K562 (cell line): ENCODE measurements at regions not wholly inside any gene's neighbourhood (a gene's known extent, or its start where the extent isn't known, plus 50 kb on each side); places are given as distances from the start of the nearest gene placed in this dataset.

ENCODE experiments used
- ATAC-seq: fragments of 200-7000 bp; cut with Tn5 transposase; 3 replicates; pipeline ENCODE4 v1.9.1; 2020; ENCODE audit warnings: moderate library complexity
- BruUV-seq: library from RNA; stranded (reverse); fragments of 400-500 nt; replicated peaks from 2 replicates; lab custom pipeline; 2021; lab: Mats Ljungman, UMichigan
- CTCF ChIA-PET: fragments of 300-600 bp; formaldehyde crosslinking; extraction: SDS; loops from one replicate; lab custom pipeline; 2021; ENCODE audit warnings: low intra/inter-chr PET ratio; lab: Yijun Ruan, JAX
- POLR2A ChIA-PET: fragments of 300-600, 350-650 bp; sonication (Branson Sonifier 250); formaldehyde crosslinking; extraction: SDS; loops from one replicate; lab custom pipeline; 2021; ENCODE audit warnings: antibody characterized with exemption, inconsistent platforms; lab: Yijun Ruan, JAX
- DNase-seq, 4 experiments: peaks; one replicate each; pipeline versions ENCODE4 v3.0.0 to v3.0.0-alpha.2; 2011 to 2018; ENCODE audit warnings: low spot score in 3 of 4, mixed read lengths in 3 of 4; ENCODE audit errors: extremely low read depth in 1 of 4
- FAIRE-seq: peaks from 2 replicates; lab custom pipeline; 2011; peaks lifted over from hg19 to GRCh38; lab: Jason Lieb, UNC
- H2AFZ ChIP-seq: 2 replicates; pipeline ENCODE4 v1.6.0; 2011; ENCODE audit warnings: low read depth, low read length, control low read depth, inconsistent platforms
- H3K27ac ChIP-seq: fragments of 200-600 bp; 3 replicates; pipeline ENCODE4 v1.8.0; 2011; ENCODE audit warnings: low read depth, mild to moderate bottlenecking, control low read depth, inconsistent platforms, low read length, moderate library complexity, mixed read lengths; ENCODE audit errors: extremely low read depth
- H3K27me3 ChIP-seq, 2 experiments: fragments of 300-600 bp in 1 of 2; 2 replicates in 1 of 2; 3 replicates in 1 of 2; pipeline versions ENCODE4 v1.6.0 to v1.8.0; 2011; ENCODE audit warnings: inconsistent platforms in 2 of 2, low read length in 2 of 2, mild to moderate bottlenecking in 1 of 2, mixed read lengths in 1 of 2, moderate library complexity in 1 of 2; ENCODE audit not compliant: control insufficient read depth in 2 of 2, insufficient read depth in 2 of 2
- H3K36me3 ChIP-seq: fragments of 300-600 bp; 3 replicates; pipeline ENCODE4 v1.8.0; 2011; ENCODE audit warnings: mild to moderate bottlenecking, low read length, inconsistent platforms; ENCODE audit not compliant: control insufficient read depth, insufficient read depth
- H3K4me1 ChIP-seq, 2 experiments: fragments of 200-600 bp in 1 of 2; replicated peaks in 1 of 2; 2 replicates in 1 of 2; 3 replicates in 1 of 2; pipeline versions ENCODE4 v1.5.1 to v1.8.0; 2011; ENCODE audit warnings: inconsistent platforms in 2 of 2, low read length in 2 of 2, mild to moderate bottlenecking in 1 of 2, mixed read lengths in 1 of 2, moderate library complexity in 1 of 2; ENCODE audit not compliant: control insufficient read depth in 2 of 2, insufficient read depth in 2 of 2
- H3K4me2 ChIP-seq: 2 replicates; pipeline ENCODE4 v1.6.1; 2011; ENCODE audit warnings: low read length, control low read depth, inconsistent platforms, mixed read lengths; ENCODE audit not compliant: insufficient read depth
- H3K4me3 ChIP-seq: fragments of 200-600 bp; sonication (generic), shearing (Covaris generic); 2 replicates; pipeline ENCODE4 v1.5.1; 2016; ENCODE audit warnings: control low read depth, inconsistent platforms
- H3K79me2 ChIP-seq: fragments of 200-600 bp; 3 replicates; pipeline ENCODE4 v1.8.0; 2011; ENCODE audit warnings: low read length, inconsistent platforms; ENCODE audit not compliant: control insufficient read depth, insufficient read depth
- H3K9ac ChIP-seq, 2 experiments: 2 replicates each; pipeline versions ENCODE4 v1.6.0 to v1.6.1; 2011; ENCODE audit warnings: low read depth in 2 of 2, low read length in 2 of 2, control low read depth in 1 of 2, inconsistent platforms in 1 of 2, mild to moderate bottlenecking in 1 of 2, mixed read lengths in 1 of 2; ENCODE audit not compliant: insufficient read depth in 1 of 2
- H3K9me1 ChIP-seq: one replicate; pipeline ENCODE4 v1.6.0; 2011; ENCODE audit warnings: inconsistent platforms, mild to moderate bottlenecking, low read length, moderate library complexity; ENCODE audit not compliant: control insufficient read depth, insufficient read depth
- H3K9me3 ChIP-seq: replicated peaks from 2 replicates; pipeline ENCODE4 v1.5.1; 2011; ENCODE audit warnings: low read depth, low read length, inconsistent platforms; ENCODE audit not compliant: control insufficient read depth, insufficient read depth
- H4K20me1 ChIP-seq: replicated peaks from 2 replicates; pipeline ENCODE4 v1.6.1; 2011; ENCODE audit warnings: low read length, inconsistent platforms, mixed read lengths; ENCODE audit not compliant: control insufficient read depth, insufficient read depth
- GTF2E2 ChIP-seq: fragments of 200-800 bp; sonication (Bioruptor generic); IDR thresholded peaks from 2 replicates; pipeline ENCODE4 v1.6.1; 2016; ENCODE audit warnings: missing genetic modification characterization, missing compliant biosample characterization
- NR2F6 ChIP-seq: fragments of 450-650 bp; formaldehyde crosslinking; IDR thresholded peaks from 2 replicates; pipeline ENCODE4 v1.4.0; 2020; ENCODE audit warnings: mild to moderate bottlenecking
- POLR3A ChIP-seq: IDR thresholded peaks from 2 replicates; pipeline ENCODE4 v1.6.1; 2011; ENCODE audit warnings: borderline replicate concordance, mild to moderate bottlenecking, moderate library complexity; ENCODE audit not compliant: insufficient read length, insufficient read depth; ENCODE audit errors: extremely low read depth
- PURB ChIP-seq: sonication (generic); formaldehyde crosslinking; IDR thresholded peaks from 2 replicates; pipeline ENCODE4 v1.9.0; 2021; ENCODE audit warnings: low read depth, mild to moderate bottlenecking, missing genetic modification reagents
- ZFPM2 ChIP-seq: fragments of 250-450 bp; sonication (Bioruptor Pico); IDR thresholded peaks from 2 replicates; pipeline ENCODE4 v1.5.1; 2022; ENCODE audit warnings: mild to moderate bottlenecking
- ZHX1 ChIP-seq: fragments of 150-350 bp; conservative IDR thresholded peaks from 2 replicates; pipeline ENCODE4 v1.6.1; 2014; ENCODE audit warnings: low read length
- ZNF3 ChIP-seq: fragments of 250-450 bp; sonication (Bioruptor Pico); IDR thresholded peaks from 2 replicates; pipeline ENCODE4 v1.5.0; 2021; ENCODE audit warnings: mild to moderate bottlenecking, moderate library complexity
- WGBS: fragments of 100-300 bp; shearing (Covaris generic); methylation state at CpG from one replicate; pipeline ENCODE4 v1.1.6; 2016; ENCODE audit warnings: low coverage, mixed read lengths; ENCODE audit not compliant: insufficient coverage; ENCODE audit errors: missing lambda C conversion rate; 5-methylcytosine and 5-hydroxymethylcytosine counted together
- in situ Hi-C: fragments of 300-500 bp; cut with MboI; formaldehyde crosslinking; loops from 4 replicates; pipeline ENCODE4 v1.15.0; 2018; ENCODE audit warnings: inconsistent platforms, mixed read lengths
- intact Hi-C: fragments of 100-400 bp; cut with micrococcal nuclease; formaldehyde crosslinking; loops from 2 replicates; pipeline ENCODE4 v1.14.2; 2022

GRCh38 chr10:94052866-94053791 is 59.4 kb downstream of the PLCE1 start:
- no peaks in the 10 kb centered on the region for H3K36me3 ChIP-seq
- DNase-seq (no peak), FAIRE-seq (no peak), ATAC-seq (no peak)
- H3K9me3 ChIP-seq = no peaks in the 10 kb centered on the region
- ChIA-PET POLR2A (no interaction called here), CTCF (no interaction called here)
- no peak overlapping the region for H3K4me2 ChIP-seq
- TF ChIP-seq ZHX1 = no peak
- TF ChIP-seq POLR3A = no peak
- TF ChIP-seq PURB (CRISPR knock-in tag) = no peak
- no peak for TF ChIP-seq GTF2E2 (tag)
- TF ChIP-seq ZFPM2 (CRISPR knock-in tag) = no peak
- no peak for TF ChIP-seq ZNF3
- TF ChIP-seq NR2F6 (CRISPR knock-in tag) = no peak
- no peak overlapping the region for H3K4me3 ChIP-seq
- no peak overlapping the region for H3K9ac ChIP-seq
- no peaks in the 10 kb centered on the region for H3K27me3 ChIP-seq
- under 1% methylated on average over 9 of the region's 11 CpGs for WGBS
- H2AFZ ChIP-seq = no peak overlapping the region
- no peak overlapping the region for H3K27ac ChIP-seq
- H4K20me1 ChIP-seq = no peaks in the 10 kb centered on the region
- no TSS peak for BruUV-seq
- intact Hi-C loops = no loop called here
- H3K79me2 ChIP-seq = no peaks in the 10 kb centered on the region
- no peaks in the 10 kb centered on the region for H3K4me1 ChIP-seq
- no peaks in the 10 kb centered on the region for H3K9me1 ChIP-seq
- in situ Hi-C loops = no loop called here
